ENCODE measurements at regions not wholly inside any gene's neighbourhood (a gene's known extent, or its start where the extent isn't known, plus 50 kb on each side); places are given as distances from the start of the nearest gene placed in this dataset.
A peak's percentile ranks its signal among the peaks of the same experiment; 100 is the strongest.

DNA sequence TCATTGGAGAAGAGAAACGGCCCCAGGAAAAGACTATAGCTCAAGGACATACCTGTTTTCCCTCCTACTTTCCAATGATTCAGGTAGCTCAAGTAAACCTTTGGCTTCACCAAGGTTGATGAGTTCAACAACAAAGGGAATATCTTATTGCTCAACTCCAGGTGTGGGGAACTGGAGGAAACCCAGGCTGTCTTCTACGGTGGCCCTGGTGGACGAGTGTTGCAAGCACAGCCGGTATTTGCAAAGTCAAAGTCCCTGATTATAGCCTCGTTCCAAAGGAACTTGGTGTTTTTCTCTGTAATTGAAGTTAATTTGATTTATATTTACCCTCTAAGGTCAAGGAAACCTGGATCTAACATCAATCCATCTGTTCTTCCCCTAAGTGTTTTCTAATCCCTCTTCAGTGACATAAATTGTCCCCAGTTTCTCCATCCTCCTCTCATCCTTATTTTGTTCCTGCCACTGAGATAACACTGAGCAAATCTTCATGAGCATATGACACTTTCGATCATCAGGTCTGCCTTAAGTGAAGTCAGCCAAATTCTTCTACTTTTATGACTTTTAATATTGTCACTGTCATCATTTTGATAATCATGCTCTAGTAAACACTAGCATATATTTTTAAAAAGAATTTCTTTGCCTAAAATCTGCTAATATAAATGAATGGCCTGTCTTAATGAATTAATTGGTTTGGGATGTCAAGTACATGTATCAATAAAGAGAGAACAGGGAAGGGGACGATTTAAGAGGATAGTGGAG is 174.6 kb upstream of the TBX3 start:
- H3K9me3 Mint-ChIP-seq (ENCODE audit: unreplicated experiment): no peaks in the 10 kb centered on the region
- H3K4me1 Mint-ChIP-seq (ENCODE audit: unreplicated experiment): no peaks in the 10 kb centered on the region
- peaks cover 3% of the 10 kb centered on the region for H3K36me3 Mint-ChIP-seq (ENCODE audit: low read depth, unreplicated experiment)
- peaks cover 2% of the 10 kb centered on the region for H3K27me3 Mint-ChIP-seq (ENCODE audit: unreplicated experiment)
- no peak overlapping the region for H3K27ac Mint-ChIP-seq (ENCODE audit: unreplicated experiment)
- no peak overlapping the region for H3K4me3 Mint-ChIP-seq (ENCODE audit: unreplicated experiment)
- TF ChIP-seq, protein P1, sequence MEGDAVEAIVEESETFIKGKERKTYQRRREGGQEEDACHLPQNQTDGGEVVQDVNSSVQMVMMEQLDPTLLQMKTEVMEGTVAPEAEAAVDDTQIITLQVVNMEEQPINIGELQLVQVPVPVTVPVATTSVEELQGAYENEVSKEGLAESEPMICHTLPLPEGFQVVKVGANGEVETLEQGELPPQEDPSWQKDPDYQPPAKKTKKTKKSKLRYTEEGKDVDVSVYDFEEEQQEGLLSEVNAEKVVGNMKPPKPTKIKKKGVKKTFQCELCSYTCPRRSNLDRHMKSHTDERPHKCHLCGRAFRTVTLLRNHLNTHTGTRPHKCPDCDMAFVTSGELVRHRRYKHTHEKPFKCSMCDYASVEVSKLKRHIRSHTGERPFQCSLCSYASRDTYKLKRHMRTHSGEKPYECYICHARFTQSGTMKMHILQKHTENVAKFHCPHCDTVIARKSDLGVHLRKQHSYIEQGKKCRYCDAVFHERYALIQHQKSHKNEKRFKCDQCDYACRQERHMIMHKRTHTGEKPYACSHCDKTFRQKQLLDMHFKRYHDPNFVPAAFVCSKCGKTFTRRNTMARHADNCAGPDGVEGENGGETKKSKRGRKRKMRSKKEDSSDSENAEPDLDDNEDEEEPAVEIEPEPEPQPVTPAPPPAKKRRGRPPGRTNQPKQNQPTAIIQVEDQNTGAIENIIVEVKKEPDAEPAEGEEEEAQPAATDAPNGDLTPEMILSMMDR (IDR thresholded peaks at IDR 0.05; ENCODE audit: unreplicated experiment): peak; percentile 51
- DNase-seq (ENCODE audit: low spot score): no peak

DNA sequence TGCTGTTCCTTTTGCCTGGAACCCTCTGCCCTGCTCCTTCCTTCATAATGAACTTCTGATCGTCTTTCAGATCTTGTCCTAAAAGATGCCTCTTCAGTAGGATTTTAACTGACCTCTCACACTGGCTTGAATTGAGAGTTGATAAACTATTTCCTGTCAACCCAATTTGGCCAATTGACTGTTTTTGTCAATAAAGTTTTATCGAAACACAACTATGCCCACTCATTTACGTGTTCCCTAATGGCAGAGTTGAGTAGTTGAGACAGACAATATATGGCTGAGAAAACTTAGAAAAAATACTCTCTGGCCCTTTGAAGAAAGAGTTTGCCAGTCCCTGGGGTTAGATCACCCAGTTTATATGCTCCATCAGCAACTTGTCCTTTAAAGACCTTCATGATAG is 171.7 kb upstream of the TBX3 start:
- H3K4me1 Mint-ChIP-seq (ENCODE audit: unreplicated experiment): no peaks in the 10 kb centered on the region

DNA sequence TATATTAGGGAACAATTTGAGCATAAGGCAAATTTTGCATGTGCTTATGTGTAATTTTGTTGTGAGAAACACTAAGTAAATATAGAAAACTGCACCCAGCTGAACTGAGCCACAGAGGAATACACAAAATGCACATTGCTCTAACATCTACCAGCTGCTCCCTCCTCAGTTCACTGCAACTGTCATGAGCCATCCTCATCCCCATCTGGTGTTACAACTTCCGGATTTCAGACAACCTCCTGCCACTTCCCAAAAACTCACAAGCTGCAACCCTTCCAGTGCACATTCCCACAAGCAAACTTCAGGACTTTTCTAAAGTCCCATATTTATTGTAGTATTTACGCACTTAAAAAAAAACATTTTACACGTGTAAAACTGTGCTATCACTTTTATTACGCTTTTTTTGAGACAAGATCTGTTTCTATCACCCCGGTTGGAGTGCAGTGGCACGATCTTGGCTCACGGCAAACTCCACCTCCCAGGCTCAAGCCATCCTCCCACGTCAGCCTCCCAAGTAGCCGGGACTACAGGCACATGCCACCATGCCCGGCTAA is 169.1 kb upstream of the TBX3 start:
- Mint-ChIP-seq H3K4me3 (ENCODE audit: unreplicated experiment) (no peak overlapping the region), H3K4me1 (ENCODE audit: unreplicated experiment) (no peaks in the 10 kb centered on the region), H3K36me3 (ENCODE audit: low read depth, unreplicated experiment) (peaks cover 3% of the 10 kb centered on the region), H3K27me3 (ENCODE audit: unreplicated experiment) (peaks cover 4% of the 10 kb centered on the region), H3K27ac (ENCODE audit: unreplicated experiment) (no peak overlapping the region), H3K9me3 (ENCODE audit: unreplicated experiment) (no peaks in the 10 kb centered on the region)
- TF ChIP-seq, protein P1 (IDR thresholded peaks at IDR 0.05; ENCODE audit: unreplicated experiment): no peak
- DNase-seq (ENCODE audit: low spot score): no peak

More for the DNA sequence above, 171.7 kb upstream of the TBX3 start:
- H3K4me3 Mint-ChIP-seq (ENCODE audit: unreplicated experiment): no peak overlapping the region
- DNase-seq (ENCODE audit: low spot score): no peak
- TF ChIP-seq, protein P1 (IDR thresholded peaks at IDR 0.05; ENCODE audit: unreplicated experiment): no peak
- no peaks in the 10 kb centered on the region for H3K9me3 Mint-ChIP-seq (ENCODE audit: unreplicated experiment)
- H3K27me3 Mint-ChIP-seq (ENCODE audit: unreplicated experiment): peaks cover 2% of the 10 kb centered on the region
- H3K36me3 Mint-ChIP-seq (ENCODE audit: low read depth, unreplicated experiment): peaks cover 3% of the 10 kb centered on the region
- H3K27ac Mint-ChIP-seq (ENCODE audit: unreplicated experiment): no peak overlapping the region

DNA sequence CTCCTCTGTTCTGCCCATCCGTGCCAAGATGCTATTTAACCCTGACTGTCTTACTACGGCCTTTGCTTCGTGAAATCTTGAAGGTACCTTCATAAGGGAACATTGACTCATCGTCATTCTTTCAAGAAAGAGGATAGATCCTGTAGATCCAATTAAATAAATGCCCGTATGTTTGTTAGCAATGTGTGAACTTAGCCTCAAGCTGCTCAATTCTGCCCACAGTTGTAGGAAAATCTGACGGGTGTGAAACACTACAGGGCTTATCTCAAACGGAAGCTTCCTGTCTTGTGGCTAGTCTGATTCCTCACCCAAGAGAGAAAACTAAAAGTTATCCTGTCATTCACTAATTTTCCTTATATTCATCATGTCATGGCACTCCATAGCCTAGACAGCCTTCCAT is 168.0 kb upstream of the TBX3 start:
- Mint-ChIP-seq H3K27ac (ENCODE audit: unreplicated experiment) (no peak overlapping the region), H3K27me3 (ENCODE audit: unreplicated experiment) (peaks cover 4% of the 10 kb centered on the region), H3K4me1 (ENCODE audit: unreplicated experiment) (no peaks in the 10 kb centered on the region), H3K4me3 (ENCODE audit: unreplicated experiment) (no peak overlapping the region), H3K9me3 (ENCODE audit: unreplicated experiment) (no peaks in the 10 kb centered on the region), H3K36me3 (ENCODE audit: low read depth, unreplicated experiment) (peaks cover 3% of the 10 kb centered on the region)
- TF ChIP-seq, protein P1 (IDR thresholded peaks at IDR 0.05; ENCODE audit: unreplicated experiment): no peak
- no peak for DNase-seq (ENCODE audit: low spot score)

DNA sequence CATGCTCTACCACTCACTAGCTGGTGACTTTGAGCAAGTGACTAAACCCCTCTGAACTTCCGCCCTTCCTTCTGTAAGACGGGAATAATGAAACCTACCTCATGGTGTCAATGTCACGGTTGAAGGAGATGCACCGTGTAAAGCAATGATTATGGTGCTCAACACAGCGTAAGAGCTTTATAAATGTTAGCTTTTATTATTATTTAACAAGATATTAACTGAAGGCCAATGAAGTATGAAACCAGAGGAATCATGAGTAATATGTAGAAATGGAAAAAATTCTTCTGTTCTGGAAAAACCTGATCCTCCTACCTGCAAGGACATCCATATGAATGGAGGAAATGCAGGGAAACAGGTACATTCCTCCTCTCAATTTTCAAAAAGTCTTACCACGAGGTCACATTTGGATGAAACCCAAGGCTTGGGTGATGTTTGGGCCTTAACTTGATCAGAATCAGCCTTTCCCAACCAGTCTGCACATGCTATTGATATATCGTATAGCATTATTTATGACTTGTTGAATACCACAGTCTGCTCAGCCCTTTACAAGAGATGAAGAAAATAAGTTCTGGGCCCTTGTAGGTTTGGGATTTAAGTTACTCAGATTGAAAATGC is 166.8 kb upstream of the TBX3 start:
- Mint-ChIP-seq H3K27me3 (ENCODE audit: unreplicated experiment) (peaks cover 4% of the 10 kb centered on the region), H3K4me3 (ENCODE audit: unreplicated experiment) (no peak overlapping the region), H3K9me3 (ENCODE audit: unreplicated experiment) (no peaks in the 10 kb centered on the region), H3K36me3 (ENCODE audit: low read depth, unreplicated experiment) (peaks cover 3% of the 10 kb centered on the region), H3K4me1 (ENCODE audit: unreplicated experiment) (no peaks in the 10 kb centered on the region), H3K27ac (ENCODE audit: unreplicated experiment) (no peak overlapping the region)
- TF ChIP-seq, protein P1 (IDR thresholded peaks at IDR 0.05; ENCODE audit: unreplicated experiment): no peak
- no peak for DNase-seq (ENCODE audit: low spot score)
